NT2/D1 (cell line): ENCODE measurements at regions not wholly inside any gene's neighbourhood (a gene's known extent, or its start where the extent isn't known, plus 50 kb on each side); places are given as distances from the start of the nearest gene placed in this dataset.

Experiments
- SUZ12 ChIP-seq: IDR thresholded peaks from 2 replicates; pipeline ENCODE4 v1.6.1; 2011; ENCODE audit not compliant: insufficient read length, insufficient read depth; ENCODE audit errors: extremely low read depth
- YY1 ChIP-seq: IDR thresholded peaks from 2 replicates; pipeline ENCODE4 v1.6.1; 2011; ENCODE audit not compliant: insufficient read length, insufficient read depth
- ZNF274 ChIP-seq: IDR thresholded peaks from 2 replicates; pipeline ENCODE4 v1.6.1; 2011; ENCODE audit warnings: mild to moderate bottlenecking, low read depth, low read length

DNA sequence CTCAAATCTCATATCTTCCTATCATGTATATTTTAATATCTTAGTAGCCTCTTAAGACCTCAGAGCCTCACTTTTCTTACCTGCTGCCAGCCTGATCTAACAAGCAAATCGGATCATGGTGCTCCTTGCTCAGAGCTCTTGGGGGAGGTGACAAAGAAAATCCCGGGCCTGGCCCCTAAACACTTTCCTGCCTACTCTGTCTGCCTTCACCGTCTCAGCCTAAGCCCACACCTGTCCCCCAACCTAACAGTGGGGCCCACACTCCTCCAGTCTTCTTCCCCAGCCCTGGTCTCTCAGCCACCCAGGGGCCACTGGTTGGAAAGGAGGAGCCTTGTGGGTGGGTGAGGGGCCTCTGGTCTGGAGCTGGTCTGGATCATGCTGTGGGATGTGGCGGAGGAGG, 207.3 kb downstream of the HAUS1 start:
- no peak for TF ChIP-seq YY1
- TF ChIP-seq SUZ12: no peak
- no peak for TF ChIP-seq ZNF274
